ENCODE measurements at regions not wholly inside any gene's neighbourhood (a gene's known extent, or its start where the extent isn't known, plus 50 kb on each side); places are given as distances from the start of the nearest gene placed in this dataset.

- TF ChIP-seq CTCF (IDR thresholded peaks at IDR 0.05; ENCODE audit: low read depth, low read length) (no peak), MAX (IDR thresholded peaks at IDR 0.05; ENCODE audit: low read depth, low read length) (no peak), POLR2A (IDR thresholded peaks at IDR 0.05; ENCODE audit: extremely low read depth, insufficient read length) (no peak)
These were observed 231.3 kb upstream of the SLCO3A1 start for GRCh38 chr15:91622235-91622634.

All from NB4 (cell line).